ENCODE measurements at regions not wholly inside any gene's neighbourhood (a gene's known extent, or its start where the extent isn't known, plus 50 kb on each side); places are given as distances from the start of the nearest gene placed in this dataset.

DNA sequence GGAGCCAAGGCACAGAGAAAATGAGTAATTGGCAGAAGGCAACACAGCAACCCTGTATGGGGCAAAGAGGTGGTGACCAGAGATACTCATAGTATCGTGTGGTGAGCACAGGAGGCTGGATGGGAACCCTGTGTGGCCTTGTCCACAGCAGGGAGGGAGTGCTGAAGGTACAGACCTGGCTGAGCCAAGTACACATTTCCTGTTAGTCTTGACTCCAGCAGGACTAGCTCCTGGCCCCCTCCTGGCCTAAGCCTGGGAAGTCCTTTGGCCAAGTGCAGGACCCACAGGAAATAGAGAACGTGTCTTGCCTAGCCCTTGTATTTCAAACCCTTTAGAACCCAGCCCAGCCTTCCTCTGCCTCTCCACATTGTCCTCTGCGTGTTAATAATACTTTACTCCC is 289.8 kb upstream of the PWP1 start:
- Histone ChIP-seq H3K23me2 (ENCODE audit: insufficient read length, low read depth, low read length, poor library complexity, severe bottlenecking) (no peaks in the 10 kb centered on the region), H2BK5ac (ENCODE audit: insufficient read length, low read length) (no peak overlapping the region), H2AK5ac (ENCODE audit: insufficient read length, low read length) (no peak overlapping the region), H2BK15ac (ENCODE audit: low read depth, low read length) (no peak overlapping the region), H3K27ac (ENCODE audit: insufficient read length, low read depth, low read length) (no peak overlapping the region), H3K4me1 (ENCODE audit: insufficient read depth, low read length) (peaks cover 14% of the 10 kb centered on the region), H3K56ac (ENCODE audit: insufficient read length, low read depth, low read length) (no peak overlapping the region), H2BK12ac (ENCODE audit: insufficient read length, low read depth, low read length) (no peak overlapping the region), H3K23ac (ENCODE audit: insufficient read length, low read depth, low read length) (no peak overlapping the region), H3K79me1 (ENCODE audit: insufficient read depth, low read depth, low read length, poor library complexity, severe bottlenecking) (no peaks in the 10 kb centered on the region), H3K18ac (ENCODE audit: insufficient read length, low read depth, low read length) (peak overlapping the region; percentile 30), H3K79me2 (ENCODE audit: insufficient read depth, low read length) (no peaks in the 10 kb centered on the region), H3T11ph (ENCODE audit: low read length) (no peak overlapping the region), H2BK20ac (ENCODE audit: low read depth, low read length, poor library complexity, severe bottlenecking) (no peak overlapping the region), H4K8ac (replicated peaks; ENCODE audit: insufficient read length, low read depth, low read length) (no peak overlapping the region), H3K9me3 (ENCODE audit: control insufficient read depth, low read depth, low read length) (no peaks in the 10 kb centered on the region), H4K91ac (ENCODE audit: insufficient read length, low read depth, low read length) (no peak overlapping the region), H2AFZ (ENCODE audit: low read length) (no peak overlapping the region), H3K4me2 (ENCODE audit: insufficient read depth, insufficient read length, low read length) (no peak overlapping the region), H4K5ac (ENCODE audit: insufficient read length, low read depth, low read length) (no peak overlapping the region), H2BK120ac (ENCODE audit: low read depth, low read length, poor library complexity, severe bottlenecking) (no peak overlapping the region), H3K4ac (ENCODE audit: low read depth, low read length) (no peak overlapping the region), H3K27me3 (ENCODE audit: insufficient read depth, low read length) (no peaks in the 10 kb centered on the region), H4K20me1 (ENCODE audit: control insufficient read depth, insufficient read depth, insufficient read length) (no peaks in the 10 kb centered on the region), H3K9ac (ENCODE audit: extremely low read depth, insufficient read length, low read length) (no peak overlapping the region), H3K14ac (ENCODE audit: insufficient read depth, low read length) (no peak overlapping the region)
- no peak overlapping the region; a peak in 1 of 7 replicates for H3K27ac Mint-ChIP-seq
- no peaks in the 10 kb centered on the region; a peak in 1 of 7 replicates for H3K36me3 Mint-ChIP-seq (ENCODE audit: insufficient read depth in 1 of 3, low read depth in 3 of 3)
- no peak for DNase-seq
- no peaks in the 10 kb centered on the region; the same call in 1 of the 2 replicates for H3K27me3 Mint-ChIP-seq (ENCODE audit: low read depth)
- H3K9me3 Mint-ChIP-seq: no peaks in the 10 kb centered on the region
- H3K4me1 Mint-ChIP-seq: peaks cover 27 to 41% of the 10 kb centered on the region in 2 experiments
- H3K4me3 Mint-ChIP-seq: no peak overlapping the region; a peak in 1 of 5 replicates
- WGBS (ENCODE audit: extremely low coverage, insufficient read length, low lambda C conversion rate): no CpG with 5 or more reads among the region's 3 CpGs
- TF ChIP-seq, protein P1, sequence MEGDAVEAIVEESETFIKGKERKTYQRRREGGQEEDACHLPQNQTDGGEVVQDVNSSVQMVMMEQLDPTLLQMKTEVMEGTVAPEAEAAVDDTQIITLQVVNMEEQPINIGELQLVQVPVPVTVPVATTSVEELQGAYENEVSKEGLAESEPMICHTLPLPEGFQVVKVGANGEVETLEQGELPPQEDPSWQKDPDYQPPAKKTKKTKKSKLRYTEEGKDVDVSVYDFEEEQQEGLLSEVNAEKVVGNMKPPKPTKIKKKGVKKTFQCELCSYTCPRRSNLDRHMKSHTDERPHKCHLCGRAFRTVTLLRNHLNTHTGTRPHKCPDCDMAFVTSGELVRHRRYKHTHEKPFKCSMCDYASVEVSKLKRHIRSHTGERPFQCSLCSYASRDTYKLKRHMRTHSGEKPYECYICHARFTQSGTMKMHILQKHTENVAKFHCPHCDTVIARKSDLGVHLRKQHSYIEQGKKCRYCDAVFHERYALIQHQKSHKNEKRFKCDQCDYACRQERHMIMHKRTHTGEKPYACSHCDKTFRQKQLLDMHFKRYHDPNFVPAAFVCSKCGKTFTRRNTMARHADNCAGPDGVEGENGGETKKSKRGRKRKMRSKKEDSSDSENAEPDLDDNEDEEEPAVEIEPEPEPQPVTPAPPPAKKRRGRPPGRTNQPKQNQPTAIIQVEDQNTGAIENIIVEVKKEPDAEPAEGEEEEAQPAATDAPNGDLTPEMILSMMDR (conservative IDR thresholded peaks at IDR 0.05): no peak

All from H9 (cell line).